ENCODE measurements at regions not wholly inside any gene's neighbourhood (a gene's known extent, or its start where the extent isn't known, plus 50 kb on each side); places are given as distances from the start of the nearest gene placed in this dataset.

DNA sequence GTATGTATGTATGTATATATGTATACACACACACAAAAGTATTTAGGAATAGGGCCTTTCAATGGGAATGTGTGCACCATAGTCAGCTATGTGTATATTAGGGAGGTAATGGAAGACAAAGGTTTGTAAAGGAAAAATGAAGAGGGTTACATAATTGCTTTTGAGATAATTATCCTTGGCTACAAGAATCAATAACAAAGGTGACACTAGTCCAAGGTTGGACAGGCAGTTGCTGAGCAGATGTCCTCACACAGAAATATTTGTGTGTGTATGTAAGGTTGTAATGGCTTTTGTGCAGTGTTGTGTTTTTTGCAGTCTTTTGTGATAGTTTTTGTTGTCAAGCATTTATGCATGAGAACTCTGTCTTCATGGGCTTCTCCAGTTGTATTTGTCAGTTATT is 157.9 kb upstream of the MARCKS start:
- TF ChIP-seq, protein P1, sequence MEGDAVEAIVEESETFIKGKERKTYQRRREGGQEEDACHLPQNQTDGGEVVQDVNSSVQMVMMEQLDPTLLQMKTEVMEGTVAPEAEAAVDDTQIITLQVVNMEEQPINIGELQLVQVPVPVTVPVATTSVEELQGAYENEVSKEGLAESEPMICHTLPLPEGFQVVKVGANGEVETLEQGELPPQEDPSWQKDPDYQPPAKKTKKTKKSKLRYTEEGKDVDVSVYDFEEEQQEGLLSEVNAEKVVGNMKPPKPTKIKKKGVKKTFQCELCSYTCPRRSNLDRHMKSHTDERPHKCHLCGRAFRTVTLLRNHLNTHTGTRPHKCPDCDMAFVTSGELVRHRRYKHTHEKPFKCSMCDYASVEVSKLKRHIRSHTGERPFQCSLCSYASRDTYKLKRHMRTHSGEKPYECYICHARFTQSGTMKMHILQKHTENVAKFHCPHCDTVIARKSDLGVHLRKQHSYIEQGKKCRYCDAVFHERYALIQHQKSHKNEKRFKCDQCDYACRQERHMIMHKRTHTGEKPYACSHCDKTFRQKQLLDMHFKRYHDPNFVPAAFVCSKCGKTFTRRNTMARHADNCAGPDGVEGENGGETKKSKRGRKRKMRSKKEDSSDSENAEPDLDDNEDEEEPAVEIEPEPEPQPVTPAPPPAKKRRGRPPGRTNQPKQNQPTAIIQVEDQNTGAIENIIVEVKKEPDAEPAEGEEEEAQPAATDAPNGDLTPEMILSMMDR (IDR thresholded peaks at IDR 0.05; ENCODE audit: low read depth, low read length) = no peak
- no peak for TF ChIP-seq POLR2A (IDR thresholded peaks at IDR 0.05; ENCODE audit: extremely low read depth, insufficient read length)

Data from NB4 (cell line).